Caco-2 (cell line): ENCODE measurements at regions not wholly inside any gene's neighbourhood (a gene's known extent, or its start where the extent isn't known, plus 50 kb on each side); places are given as distances from the start of the nearest gene placed in this dataset.

ENCODE experiments used
- BruUV-seq: library from RNA; stranded (reverse); fragments of 400-500 nt; replicated peaks from 2 replicates; lab custom pipeline; 2021; lab: Mats Ljungman, UMichigan
- CTCF ChIA-PET: fragments of 300-600 bp; sonication (Branson Sonifier 250); formaldehyde crosslinking; loops from one replicate; lab custom pipeline; 2022; ENCODE audit warnings: antibody characterized with exemption; lab: Charles Lee
- POLR2A ChIA-PET: fragments of 300-600 bp; sonication (Branson Sonifier 250); formaldehyde crosslinking; loops from one replicate; lab custom pipeline; 2022; ENCODE audit warnings: antibody characterized with exemption; lab: Charles Lee
- DNase-seq, 2 experiments: peaks; one replicate each; pipeline versions ENCODE4 v3.0.0 to v3.0.0-alpha.2; 2020 to 2022
- H3K27me3 ChIP-seq: replicated peaks from 2 replicates; pipeline ENCODE4 v1.6.0; 2011; ENCODE audit warnings: low read length; ENCODE audit not compliant: control insufficient read depth, insufficient read depth
- H3K36me3 ChIP-seq: 2 replicates; pipeline ENCODE4 v1.5.1; 2011; ENCODE audit warnings: low read length; ENCODE audit not compliant: control insufficient read depth, insufficient read depth
- H3K4me1 ChIP-seq: fragments of 250-450 bp; sonication (Bioruptor Pico); 2 replicates; pipeline ENCODE4 v1.5.1; 2020; ENCODE audit warnings: mild to moderate bottlenecking
- H3K4me3 ChIP-seq: 2 replicates; pipeline ENCODE4 v1.5.1; 2011; ENCODE audit warnings: low read depth, mild to moderate bottlenecking, control low read depth, low read length
- H3K9me3 ChIP-seq: fragments of 250-450 bp; sonication (Bioruptor Pico); 2 replicates; pipeline ENCODE4 v1.5.1; 2020; ENCODE audit warnings: mild to moderate bottlenecking, moderate library complexity
- H3K27ac Mint-ChIP-seq: one replicate; pipeline ENCODE4 v1.8.0; 2022; ENCODE audit warnings: mixed read lengths; ENCODE audit not compliant: unreplicated experiment
- H3K27me3 Mint-ChIP-seq: one replicate; pipeline ENCODE4 v1.8.0; 2022; ENCODE audit warnings: mixed read lengths; ENCODE audit not compliant: insufficient read depth, unreplicated experiment
- H3K36me3 Mint-ChIP-seq: one replicate; pipeline ENCODE4 v1.8.0; 2022; ENCODE audit warnings: mild to moderate bottlenecking, mixed read lengths; ENCODE audit not compliant: insufficient read depth, unreplicated experiment
- H3K4me1 Mint-ChIP-seq: one replicate; pipeline ENCODE4 v1.8.0; 2022; ENCODE audit warnings: low read depth, mixed read lengths; ENCODE audit not compliant: unreplicated experiment
- H3K4me3 Mint-ChIP-seq: one replicate; pipeline ENCODE4 v1.8.0; 2022; ENCODE audit warnings: mild to moderate bottlenecking, moderate library complexity, mixed read lengths; ENCODE audit not compliant: unreplicated experiment
- H3K9me3 Mint-ChIP-seq: one replicate; pipeline ENCODE4 v1.8.0; 2022; ENCODE audit warnings: mixed read lengths; ENCODE audit not compliant: unreplicated experiment
- CTCF ChIP-seq, 2 experiments: fragments of 200-600 bp in 1 of 2; IDR thresholded peaks; 1 replicate in 1 of 2; 2 replicates in 1 of 2; pipeline versions ENCODE4 v1.5.1 to v1.8.0; 2011 to 2022; ENCODE audit warnings: antibody characterized with exemption in 1 of 2, control low read depth in 1 of 2, inconsistent platforms in 1 of 2, low read depth in 1 of 2, low read length in 1 of 2, mild to moderate bottlenecking in 1 of 2, moderate library complexity in 1 of 2; ENCODE audit not compliant: insufficient read depth in 1 of 2, severe bottlenecking in 1 of 2, unreplicated experiment in 1 of 2
- intact Hi-C: fragments of 100-400 bp; cut with micrococcal nuclease; formaldehyde crosslinking; loops from one replicate; pipeline ENCODE4 v1.10.0; 2022; ENCODE audit not compliant: unreplicated experiment

- POLR2A ChIA-PET = no interaction called here
- no peaks in the 10 kb centered on the region for H3K27me3 ChIP-seq
- H3K36me3 Mint-ChIP-seq = no peaks in the 10 kb centered on the region
Observed at GRCh38 chr6:106026748-106027715, 59.1 kb upstream of the PRDM1 start.

GRCh38 chr6:106025655-106026054 is 60.5 kb upstream of the PRDM1 start:
- no peaks in the 10 kb centered on the region for H3K36me3 ChIP-seq
- ChIA-PET CTCF (no interaction called here), POLR2A (no interaction called here)
- Mint-ChIP-seq H3K27ac (no peak overlapping the region), H3K9me3 (no peaks in the 10 kb centered on the region), H3K4me1 (peaks cover 12% of the 10 kb centered on the region), H3K4me3 (no peak overlapping the region), H3K36me3 (no peaks in the 10 kb centered on the region), H3K27me3 (no peaks in the 10 kb centered on the region)
- H3K9me3 ChIP-seq = no peaks in the 10 kb centered on the region
- no peak for DNase-seq
- no peaks in the 10 kb centered on the region for H3K4me1 ChIP-seq
- no peak for TF ChIP-seq CTCF (IDR thresholded peaks at IDR 0.05; ENCODE audit: insufficient read depth in 1 of 2, low read depth in 1 of 2, low read length in 1 of 2, severe bottlenecking in 1 of 2, unreplicated experiment in 1 of 2)
- BruUV-seq = no TSS peak
- H3K27me3 ChIP-seq = no peaks in the 10 kb centered on the region
- H3K4me3 ChIP-seq = no peak overlapping the region
- intact Hi-C loops = no loop called here

More at GRCh38 chr6:106026748-106027715, 59.1 kb upstream of the PRDM1 start:
- Histone ChIP-seq H3K4me3 (no peak overlapping the region), H3K9me3 (no peaks in the 10 kb centered on the region), H3K4me1 (no peaks in the 10 kb centered on the region), H3K36me3 (no peaks in the 10 kb centered on the region)
- H3K27me3 Mint-ChIP-seq = no peaks in the 10 kb centered on the region
- intact Hi-C loops = no loop called here
- CTCF ChIA-PET = no interaction called here
- no peaks in the 10 kb centered on the region for H3K9me3 Mint-ChIP-seq
- peaks cover 12% of the 10 kb centered on the region for H3K4me1 Mint-ChIP-seq
- DNase-seq = no peak
- no peak overlapping the region for H3K4me3 Mint-ChIP-seq
- no peak for TF ChIP-seq CTCF (IDR thresholded peaks at IDR 0.05; ENCODE audit: insufficient read depth in 1 of 2, low read depth in 1 of 2, low read length in 1 of 2, severe bottlenecking in 1 of 2, unreplicated experiment in 1 of 2)
- no peak overlapping the region for H3K27ac Mint-ChIP-seq
- BruUV-seq = no TSS peak

DNA sequence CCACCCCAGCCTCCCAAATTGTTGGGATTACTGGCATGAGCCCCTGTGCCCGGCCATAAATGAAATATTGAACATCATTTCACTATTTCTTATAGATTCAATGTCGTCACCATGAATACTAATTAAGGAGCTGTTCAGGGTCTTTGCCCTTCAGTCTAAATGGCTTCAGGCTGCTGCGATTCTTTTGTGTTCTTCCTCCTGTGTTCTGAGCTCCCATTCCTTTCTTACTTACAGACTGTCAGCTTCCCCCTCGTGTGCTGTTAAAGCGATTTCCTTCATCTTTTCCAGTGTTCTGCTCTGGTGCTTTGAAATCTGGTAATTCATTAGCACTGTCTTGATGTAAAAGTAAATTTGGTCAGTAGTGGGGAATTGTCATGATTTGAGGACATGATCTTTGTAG is 63.3 kb upstream of the PRDM1 start:
- H3K4me1 Mint-ChIP-seq = peaks cover 12% of the 10 kb centered on the region
- no peaks in the 10 kb centered on the region for H3K9me3 ChIP-seq
- no TSS peak for BruUV-seq
- H3K27ac Mint-ChIP-seq = no peak overlapping the region
- H3K36me3 ChIP-seq = no peaks in the 10 kb centered on the region
- DNase-seq = no peak
- no peaks in the 10 kb centered on the region for H3K27me3 Mint-ChIP-seq
- no peaks in the 10 kb centered on the region for H3K36me3 Mint-ChIP-seq
- no peak for TF ChIP-seq CTCF (IDR thresholded peaks at IDR 0.05; ENCODE audit: insufficient read depth in 1 of 2, low read depth in 1 of 2, low read length in 1 of 2, severe bottlenecking in 1 of 2, unreplicated experiment in 1 of 2)
- intact Hi-C loops = no loop called here
- H3K4me1 ChIP-seq = no peaks in the 10 kb centered on the region
- H3K27me3 ChIP-seq = no peaks in the 10 kb centered on the region
- H3K4me3 Mint-ChIP-seq = no peak overlapping the region
- CTCF ChIA-PET = no interaction called here
- no peaks in the 10 kb centered on the region for H3K9me3 Mint-ChIP-seq
- POLR2A ChIA-PET = no interaction called here
- H3K4me3 ChIP-seq = no peak overlapping the region
